ENCODE measurements at regions not wholly inside any gene's neighbourhood (a gene's known extent, or its start where the extent isn't known, plus 50 kb on each side); places are given as distances from the start of the nearest gene placed in this dataset.

DNA sequence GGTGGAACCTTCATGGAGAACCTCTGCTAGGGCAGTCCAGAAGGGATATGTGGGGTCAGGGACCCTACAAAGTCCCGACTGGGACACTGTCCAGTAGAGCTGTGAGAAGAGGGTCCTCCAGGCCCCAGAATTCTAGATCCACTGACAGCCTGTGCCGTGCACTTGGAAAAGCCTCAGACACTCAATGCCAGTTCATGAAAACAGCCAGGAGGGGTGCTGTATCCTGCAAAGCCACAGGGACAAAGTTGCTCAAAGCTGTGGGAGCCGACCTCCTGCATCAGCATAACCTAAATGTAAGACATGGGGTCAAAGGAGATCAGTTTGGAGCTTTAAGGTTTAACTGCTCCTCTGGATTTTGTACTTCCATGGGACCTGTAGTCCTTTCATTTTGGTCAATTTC lies 448.8 kb upstream of the CADM2 start:
- H3K27ac ChIP-seq: no peak overlapping the region
- H3K4me3 ChIP-seq (ENCODE audit: low read depth, low read length): no peak overlapping the region
- H3K9me3 ChIP-seq (ENCODE audit: severe bottlenecking): no peaks in the 10 kb centered on the region
- H3K36me3 ChIP-seq: no peaks in the 10 kb centered on the region
- no peaks in the 10 kb centered on the region for H3K27me3 ChIP-seq (ENCODE audit: insufficient read depth, low read depth, severe bottlenecking)
- TF ChIP-seq, protein P1, sequence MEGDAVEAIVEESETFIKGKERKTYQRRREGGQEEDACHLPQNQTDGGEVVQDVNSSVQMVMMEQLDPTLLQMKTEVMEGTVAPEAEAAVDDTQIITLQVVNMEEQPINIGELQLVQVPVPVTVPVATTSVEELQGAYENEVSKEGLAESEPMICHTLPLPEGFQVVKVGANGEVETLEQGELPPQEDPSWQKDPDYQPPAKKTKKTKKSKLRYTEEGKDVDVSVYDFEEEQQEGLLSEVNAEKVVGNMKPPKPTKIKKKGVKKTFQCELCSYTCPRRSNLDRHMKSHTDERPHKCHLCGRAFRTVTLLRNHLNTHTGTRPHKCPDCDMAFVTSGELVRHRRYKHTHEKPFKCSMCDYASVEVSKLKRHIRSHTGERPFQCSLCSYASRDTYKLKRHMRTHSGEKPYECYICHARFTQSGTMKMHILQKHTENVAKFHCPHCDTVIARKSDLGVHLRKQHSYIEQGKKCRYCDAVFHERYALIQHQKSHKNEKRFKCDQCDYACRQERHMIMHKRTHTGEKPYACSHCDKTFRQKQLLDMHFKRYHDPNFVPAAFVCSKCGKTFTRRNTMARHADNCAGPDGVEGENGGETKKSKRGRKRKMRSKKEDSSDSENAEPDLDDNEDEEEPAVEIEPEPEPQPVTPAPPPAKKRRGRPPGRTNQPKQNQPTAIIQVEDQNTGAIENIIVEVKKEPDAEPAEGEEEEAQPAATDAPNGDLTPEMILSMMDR (IDR thresholded peaks at IDR 0.05; ENCODE audit: low read depth, low read length): no peak
- DNase-seq: no peak

DNA sequence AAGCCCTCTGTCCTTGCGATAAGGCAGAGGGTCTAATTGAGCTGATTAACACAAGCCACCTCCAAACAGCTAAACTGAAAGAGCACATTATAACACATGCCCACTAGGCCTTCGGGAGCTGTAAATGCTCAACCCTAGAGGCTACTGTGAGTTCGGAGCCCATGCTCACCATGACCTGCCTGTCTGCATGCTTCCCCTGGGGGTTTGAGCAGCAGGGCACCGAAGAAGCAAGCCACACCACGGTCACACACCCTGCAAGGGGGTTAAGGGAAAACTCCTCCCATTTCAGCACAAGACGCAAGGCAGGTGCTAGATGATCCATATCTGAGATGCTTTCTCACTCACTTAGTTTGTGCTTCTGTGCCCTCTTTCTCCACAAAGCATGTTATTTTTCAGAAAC lies 435.9 kb upstream of the CADM2 start:
- Histone ChIP-seq H3K36me3 (no peaks in the 10 kb centered on the region), H3K27ac (no peak overlapping the region), H3K4me3 (ENCODE audit: low read depth, low read length) (no peak overlapping the region), H3K27me3 (ENCODE audit: insufficient read depth, low read depth, severe bottlenecking) (no peaks in the 10 kb centered on the region), H3K9me3 (ENCODE audit: severe bottlenecking) (no peaks in the 10 kb centered on the region)
- TF ChIP-seq, protein P1 (IDR thresholded peaks at IDR 0.05; ENCODE audit: low read depth, low read length): no peak
- DNase-seq: no peak

DNA sequence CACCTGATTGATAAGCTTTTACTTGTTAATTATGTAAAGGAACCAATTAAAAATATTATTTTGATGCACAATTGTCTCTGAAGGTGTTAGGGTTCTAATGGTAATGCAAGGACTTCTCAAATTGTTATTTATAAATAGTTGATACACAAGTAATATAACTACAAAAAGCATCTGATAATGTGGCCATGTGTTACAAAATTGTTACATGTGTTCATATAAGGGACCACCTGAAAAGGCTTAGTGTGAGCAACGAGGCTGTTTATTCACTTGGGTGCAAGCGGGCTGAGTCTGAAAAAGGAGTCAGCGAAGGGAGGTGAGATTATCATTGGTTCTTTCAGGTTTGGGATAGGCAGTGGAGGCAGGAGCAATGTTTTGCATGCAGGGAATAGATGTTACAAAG lies 421.9 kb upstream of the CADM2 start:
- no peak overlapping the region for H3K27ac ChIP-seq

DNA sequence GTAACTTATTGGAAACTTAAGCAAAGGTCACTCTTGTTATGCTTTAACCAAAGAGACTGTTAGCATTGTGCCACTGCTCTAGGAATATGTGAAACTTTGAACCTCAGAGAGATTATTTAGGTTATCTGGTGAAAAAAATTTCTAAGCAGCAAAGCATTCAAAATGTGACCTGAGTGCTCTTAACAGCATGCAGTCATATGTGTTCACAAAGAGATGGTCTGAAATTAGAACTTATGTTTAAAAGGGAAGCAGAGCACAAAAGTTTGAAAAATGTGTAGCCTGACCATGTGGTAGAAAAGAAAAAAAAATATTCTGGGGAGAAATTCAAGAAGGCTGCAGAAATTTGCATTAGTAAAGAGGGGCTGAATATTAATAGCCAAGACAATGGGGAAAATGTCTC lies 420.2 kb upstream of the CADM2 start:
- no peak overlapping the region for H3K4me3 ChIP-seq (ENCODE audit: low read depth, low read length)
- H3K27me3 ChIP-seq (ENCODE audit: insufficient read depth, low read depth, severe bottlenecking): no peaks in the 10 kb centered on the region
- no peak overlapping the region for H3K27ac ChIP-seq
- TF ChIP-seq, protein P1 (IDR thresholded peaks at IDR 0.05; ENCODE audit: low read depth, low read length): no peak
- H3K9me3 ChIP-seq (ENCODE audit: severe bottlenecking): peaks cover 3% of the 10 kb centered on the region
- H3K36me3 ChIP-seq: no peaks in the 10 kb centered on the region
- DNase-seq: no peak

More for the DNA sequence above, 421.9 kb upstream of the CADM2 start:
- H3K36me3 ChIP-seq: no peaks in the 10 kb centered on the region
- DNase-seq: no peak
- H3K27me3 ChIP-seq (ENCODE audit: insufficient read depth, low read depth, severe bottlenecking): no peaks in the 10 kb centered on the region
- peaks cover 3% of the 10 kb centered on the region for H3K9me3 ChIP-seq (ENCODE audit: severe bottlenecking)
- TF ChIP-seq, protein P1 (IDR thresholded peaks at IDR 0.05; ENCODE audit: low read depth, low read length): no peak
- H3K4me3 ChIP-seq (ENCODE audit: low read depth, low read length): no peak overlapping the region

DNA sequence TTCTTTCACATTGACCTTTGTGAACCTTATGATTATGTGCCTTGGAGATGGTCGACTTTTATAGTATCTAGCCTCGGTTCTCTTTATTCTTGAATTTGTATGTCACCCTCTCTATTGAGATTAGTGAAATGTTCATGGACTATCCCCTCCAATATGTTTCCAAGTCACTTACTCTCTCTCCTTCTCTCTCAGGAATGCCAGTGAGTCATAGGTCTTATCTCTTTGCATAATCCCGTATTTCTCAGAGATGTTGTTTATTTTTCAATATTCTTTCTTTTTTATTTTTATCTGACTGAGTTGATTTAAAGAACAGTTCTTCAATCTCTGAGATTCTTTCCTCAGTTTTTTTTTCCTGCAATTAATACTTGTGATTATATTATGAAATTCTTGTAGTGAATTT lies 411.6 kb upstream of the CADM2 start:
- TF ChIP-seq, protein P1 (IDR thresholded peaks at IDR 0.05; ENCODE audit: low read depth, low read length): no peak
- H3K27me3 ChIP-seq (ENCODE audit: insufficient read depth, low read depth, severe bottlenecking): no peaks in the 10 kb centered on the region
- no peak for DNase-seq
- no peak overlapping the region for H3K27ac ChIP-seq
- no peaks in the 10 kb centered on the region for H3K9me3 ChIP-seq (ENCODE audit: severe bottlenecking)
- H3K4me3 ChIP-seq (ENCODE audit: low read depth, low read length): no peak overlapping the region
- no peaks in the 10 kb centered on the region for H3K36me3 ChIP-seq
